H7 (cell line): ENCODE measurements at regions not wholly inside any gene's neighbourhood (a gene's known extent, or its start where the extent isn't known, plus 50 kb on each side); places are given as distances from the start of the nearest gene placed in this dataset.

Source experiments
- DNase-seq: peaks from one replicate; pipeline ENCODE4 v3.0.0; 2012
- H3K27me3 ChIP-seq: 2 replicates; pipeline ENCODE4 v1.6.0; 2011; ENCODE audit warnings: mild to moderate bottlenecking, low read length; ENCODE audit not compliant: control insufficient read depth, insufficient read depth
- H3K36me3 ChIP-seq: replicated peaks from 2 replicates; pipeline ENCODE4 v1.5.1; 2011; ENCODE audit warnings: low read length; ENCODE audit not compliant: control insufficient read depth, insufficient read depth
- H3K4me3 ChIP-seq: 2 replicates; pipeline ENCODE4 v1.5.1; 2011; ENCODE audit warnings: low read depth, mild to moderate bottlenecking, control low read depth, low read length, moderate library complexity; ENCODE audit not compliant: insufficient read depth

GRCh38 chr5:24389968-24390367 lies 254.8 kb downstream of the CDH10 start:
- Histone ChIP-seq H3K36me3 (no peaks in the 10 kb centered on the region), H3K4me3 (no peak overlapping the region), H3K27me3 (no peaks in the 10 kb centered on the region)
- no peak for DNase-seq

- no peak for DNase-seq
- Histone ChIP-seq H3K27me3 (no peaks in the 10 kb centered on the region), H3K36me3 (no peaks in the 10 kb centered on the region), H3K4me3 (no peak overlapping the region)
These were observed 253.0 kb downstream of the CDH10 start for GRCh38 chr5:24391816-24392215.

GRCh38 chr5:24397601-24398000 lies 247.2 kb downstream of the CDH10 start:
- H3K4me3 ChIP-seq = no peak overlapping the region
- H3K27me3 ChIP-seq = no peaks in the 10 kb centered on the region
- H3K36me3 ChIP-seq = no peaks in the 10 kb centered on the region
- DNase-seq = no peak

GRCh38 chr5:24401773-24402172 lies 243.0 kb downstream of the CDH10 start:
- no peak overlapping the region for H3K4me3 ChIP-seq
- DNase-seq = no peak
- H3K27me3 ChIP-seq = no peaks in the 10 kb centered on the region
- no peaks in the 10 kb centered on the region for H3K36me3 ChIP-seq

- no peak overlapping the region for H3K4me3 ChIP-seq
These were observed 237.3 kb downstream of the CDH10 start for GRCh38 chr5:24407466-24407865.

GRCh38 chr5:24428345-24428744 lies 216.4 kb downstream of the CDH10 start:
- H3K27me3 ChIP-seq = no peaks in the 10 kb centered on the region
- no peak overlapping the region for H3K4me3 ChIP-seq
- no peak for DNase-seq
- H3K36me3 ChIP-seq = no peaks in the 10 kb centered on the region

More at GRCh38 chr5:24407466-24407865, 237.3 kb downstream of the CDH10 start:
- no peak for DNase-seq
- H3K36me3 ChIP-seq = no peaks in the 10 kb centered on the region
- no peaks in the 10 kb centered on the region for H3K27me3 ChIP-seq

- Histone ChIP-seq H3K27me3 (no peaks in the 10 kb centered on the region), H3K36me3 (no peaks in the 10 kb centered on the region), H3K4me3 (no peak overlapping the region)
- no peak for DNase-seq
These were observed 211.2 kb downstream of the CDH10 start for GRCh38 chr5:24433555-24433954.
